ENCODE measurements at regions not wholly inside any gene's neighbourhood (a gene's known extent, or its start where the extent isn't known, plus 50 kb on each side); places are given as distances from the start of the nearest gene placed in this dataset.

DNA sequence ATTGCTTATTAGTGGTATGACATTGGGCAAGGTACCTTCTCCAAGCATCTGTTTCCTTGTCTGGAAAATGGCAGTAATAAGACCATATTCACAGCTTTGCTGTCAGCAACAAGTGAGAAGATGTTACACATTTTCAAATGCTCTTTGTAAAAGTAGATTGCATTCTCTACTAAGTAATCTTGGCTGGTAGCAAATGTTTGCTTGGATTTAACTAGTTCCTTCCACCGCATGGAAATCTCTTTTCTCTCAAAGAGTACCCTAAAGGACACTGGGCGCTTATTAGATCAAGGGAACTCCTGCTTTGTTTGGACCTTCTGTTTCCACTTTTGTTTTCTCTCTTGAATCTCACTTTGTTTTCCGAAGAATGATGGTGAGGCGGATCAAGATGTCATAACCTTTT lies 185.2 kb upstream of the BMPER start:
- no peak overlapping the region for H3K4me3 ChIP-seq (ENCODE audit: low read depth, low read length)
- TF ChIP-seq, protein P1, sequence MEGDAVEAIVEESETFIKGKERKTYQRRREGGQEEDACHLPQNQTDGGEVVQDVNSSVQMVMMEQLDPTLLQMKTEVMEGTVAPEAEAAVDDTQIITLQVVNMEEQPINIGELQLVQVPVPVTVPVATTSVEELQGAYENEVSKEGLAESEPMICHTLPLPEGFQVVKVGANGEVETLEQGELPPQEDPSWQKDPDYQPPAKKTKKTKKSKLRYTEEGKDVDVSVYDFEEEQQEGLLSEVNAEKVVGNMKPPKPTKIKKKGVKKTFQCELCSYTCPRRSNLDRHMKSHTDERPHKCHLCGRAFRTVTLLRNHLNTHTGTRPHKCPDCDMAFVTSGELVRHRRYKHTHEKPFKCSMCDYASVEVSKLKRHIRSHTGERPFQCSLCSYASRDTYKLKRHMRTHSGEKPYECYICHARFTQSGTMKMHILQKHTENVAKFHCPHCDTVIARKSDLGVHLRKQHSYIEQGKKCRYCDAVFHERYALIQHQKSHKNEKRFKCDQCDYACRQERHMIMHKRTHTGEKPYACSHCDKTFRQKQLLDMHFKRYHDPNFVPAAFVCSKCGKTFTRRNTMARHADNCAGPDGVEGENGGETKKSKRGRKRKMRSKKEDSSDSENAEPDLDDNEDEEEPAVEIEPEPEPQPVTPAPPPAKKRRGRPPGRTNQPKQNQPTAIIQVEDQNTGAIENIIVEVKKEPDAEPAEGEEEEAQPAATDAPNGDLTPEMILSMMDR (IDR thresholded peaks at IDR 0.05; ENCODE audit: insufficient read depth, low read length, missing control alignments): no peak
- ChIA-PET POLR2A (no interaction called here), CTCF (interaction anchor here (3.4 kb wide), 1 partner anchor 212 kb away, joined by 20 read pairs; no protein-coding TSS in a partner anchor)
- no peak for DNase-seq (ENCODE audit: low read depth, low spot score)

DNA sequence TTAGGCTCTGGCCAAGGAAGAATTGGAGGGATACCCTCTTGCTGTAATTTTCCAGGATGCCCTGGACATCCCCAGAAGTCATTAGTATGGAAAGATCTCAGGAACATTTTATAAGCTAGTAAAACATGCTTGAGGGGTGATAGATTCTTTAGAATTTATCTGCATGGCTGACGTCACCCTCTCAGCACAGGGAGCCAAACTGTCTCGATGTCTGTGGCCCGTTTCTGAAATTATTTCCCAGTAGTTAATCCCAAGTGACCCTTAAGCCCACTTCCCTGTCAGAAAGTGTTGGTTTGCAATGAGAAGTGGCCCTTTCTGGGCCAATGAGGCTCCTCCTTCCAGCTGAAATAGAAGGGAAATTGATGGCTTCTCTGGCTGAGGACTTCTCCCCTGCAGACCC lies 184.5 kb upstream of the BMPER start:
- H3K4me3 ChIP-seq (ENCODE audit: low read depth, low read length): no peak overlapping the region
- DNase-seq (ENCODE audit: low read depth, low spot score): no peak
- TF ChIP-seq, protein P1 (IDR thresholded peaks at IDR 0.05; ENCODE audit: insufficient read depth, low read length, missing control alignments): no peak
- POLR2A ChIA-PET: no interaction called here
- CTCF ChIA-PET: interaction anchor here (0.7 to 1.3 kb wide), 4 partner anchors 11 to 212 kb away, joined by 3 to 5 read pairs (median 4); no protein-coding TSS in a partner anchor

DNA sequence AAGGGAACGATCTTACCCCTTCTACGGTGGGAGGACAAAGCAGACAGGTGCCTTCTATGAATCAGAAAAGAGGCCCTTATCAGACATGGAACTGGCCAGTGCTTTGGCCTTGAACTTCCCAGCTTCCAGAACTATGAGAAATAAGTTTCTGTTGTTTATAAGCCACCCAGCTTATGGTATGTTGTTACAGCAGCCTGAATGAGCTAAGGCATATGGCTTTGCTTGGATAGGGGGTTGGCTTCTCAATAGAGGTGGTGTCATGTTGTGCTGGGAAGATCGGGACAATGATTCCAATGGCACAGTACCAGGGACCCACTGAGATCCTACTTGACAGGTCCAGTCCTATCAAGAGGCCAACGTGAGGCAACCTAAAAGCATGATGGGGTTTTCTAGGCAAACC lies 183.4 kb upstream of the BMPER start:
- DNase-seq (ENCODE audit: low read depth, low spot score): no peak
- no peak overlapping the region for H3K4me3 ChIP-seq (ENCODE audit: low read depth, low read length)
- TF ChIP-seq, protein P1 (IDR thresholded peaks at IDR 0.05; ENCODE audit: insufficient read depth, low read length, missing control alignments): no peak
- CTCF ChIA-PET: interaction anchor here (1.0 to 1.3 kb wide), 3 partner anchors 10 to 174 kb away, joined by 3 to 5 read pairs (median 3); no protein-coding TSS in a partner anchor
- POLR2A ChIA-PET: no interaction called here

DNA sequence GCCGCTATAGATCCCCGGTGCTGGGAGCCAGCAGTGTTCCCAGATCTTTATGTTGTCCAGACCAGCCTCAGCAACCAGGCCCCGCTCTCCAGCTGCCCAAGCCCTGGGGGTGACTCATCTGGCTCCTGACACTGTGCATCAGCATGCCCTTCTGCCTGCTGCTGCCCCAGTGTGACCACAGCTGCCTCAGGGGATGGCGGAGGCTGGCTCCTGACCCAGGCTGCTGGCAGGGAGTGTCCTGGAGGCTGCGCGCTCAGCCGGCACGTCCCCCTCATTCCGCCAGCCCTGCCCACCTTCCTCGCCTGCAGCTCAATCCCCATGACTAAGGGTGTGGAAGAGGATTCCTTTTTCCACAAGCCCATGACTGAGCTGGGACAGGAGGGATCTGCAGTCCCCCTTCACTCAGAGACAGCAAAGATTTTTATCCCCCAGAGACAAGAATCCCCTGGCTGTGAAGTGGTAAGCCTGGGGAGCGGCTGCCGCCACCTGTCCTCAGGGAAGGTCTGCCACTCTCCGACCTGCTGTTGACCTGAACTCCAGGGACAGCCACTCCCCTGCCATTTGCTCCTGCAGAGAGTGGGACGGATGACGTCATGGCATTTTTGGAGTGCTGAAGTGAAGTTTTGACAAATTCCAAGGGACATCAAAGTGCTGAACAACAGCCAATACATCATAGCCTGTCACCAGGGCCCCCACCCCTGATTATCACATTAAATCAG lies 182.8 kb upstream of the BMPER start:
- ChIA-PET POLR2A (no interaction called here), CTCF (interaction anchor here (1.1 to 1.5 kb wide), 3 partner anchors 10 to 210 kb away, joined by 3 to 8 read pairs (median 3); no protein-coding TSS in a partner anchor)
- H3K4me3 ChIP-seq (ENCODE audit: low read depth, low read length): no peak overlapping the region

DNA sequence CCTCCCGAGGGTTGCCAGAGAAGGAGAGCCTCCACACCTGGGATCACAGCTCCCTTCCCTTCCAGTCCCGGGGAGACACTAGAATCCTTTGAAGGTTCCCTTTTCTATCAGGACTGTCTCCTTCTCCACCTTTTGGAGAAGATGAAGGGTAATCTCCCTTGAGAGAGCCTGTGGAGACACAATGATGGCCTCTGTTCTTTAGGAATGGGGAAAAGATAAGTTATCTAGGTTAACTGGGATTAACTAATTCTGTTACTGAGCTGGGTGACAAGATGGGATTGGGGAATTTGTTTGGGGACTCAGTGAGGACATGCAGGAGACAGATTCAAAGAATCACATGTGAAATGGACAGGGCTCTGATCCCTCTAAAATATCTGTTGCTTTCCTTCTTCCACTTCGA lies 181.1 kb upstream of the BMPER start:
- POLR2A ChIA-PET: no interaction called here
- CTCF ChIA-PET: interaction anchor here (0.7 to 1.7 kb wide), 6 partner anchors 9 to 264 kb away, joined by 3 to 8 read pairs (median 3); no protein-coding TSS in a partner anchor
- H3K4me3 ChIP-seq (ENCODE audit: low read depth, low read length): no peak overlapping the region
- DNase-seq (ENCODE audit: low read depth, low spot score): no peak
- TF ChIP-seq, protein P1 (IDR thresholded peaks at IDR 0.05; ENCODE audit: insufficient read depth, low read length, missing control alignments): no peak

More for the DNA sequence above, 182.8 kb upstream of the BMPER start:
- TF ChIP-seq, protein P1 (IDR thresholded peaks at IDR 0.05; ENCODE audit: insufficient read depth, low read length, missing control alignments): no peak
- no peak for DNase-seq (ENCODE audit: low read depth, low spot score)

Measured in AG04449 (cell line).